Endothelial cell of umbilical vein (primary cell): ENCODE measurements at regions not wholly inside any gene's neighbourhood (a gene's known extent, or its start where the extent isn't known, plus 50 kb on each side); places are given as distances from the start of the nearest gene placed in this dataset.

ENCODE experiments used
- BruUV-seq: library from RNA; stranded (reverse); fragments of 400-500 nt; replicated peaks from 2 replicates; lab custom pipeline; 2021; lab: Mats Ljungman, UMichigan
- CTCF ChIA-PET: fragments of 300-600, 350-600 bp; sonication (Branson Sonifier 250); formaldehyde crosslinking; loops from one replicate; lab custom pipeline; 2021; ENCODE audit warnings: antibody characterized with exemption, inconsistent platforms; lab: Charles Lee
- POLR2A ChIA-PET: fragments of 300-600, 350-600 bp; sonication (Branson Sonifier 250); formaldehyde crosslinking; loops from one replicate; lab custom pipeline; 2021; ENCODE audit warnings: antibody characterized with exemption, inconsistent platforms; lab: Charles Lee
- DNase-seq: peaks from one replicate; pipeline ENCODE4 v3.0.0-alpha.2; 2011; ENCODE audit warnings: low read depth, low spot score
- FAIRE-seq: peaks from 2 replicates; lab custom pipeline; 2011; peaks lifted over from hg19 to GRCh38; lab: Jason Lieb, UNC
- H2AFZ ChIP-seq: 2 replicates; pipeline ENCODE4 v1.6.0; 2012; ENCODE audit warnings: low read depth, low read length, control low read depth, inconsistent platforms
- H3K27ac ChIP-seq: 2 replicates; pipeline ENCODE4 v1.5.1; 2011; ENCODE audit warnings: low read depth, mild to moderate bottlenecking, control low read depth, low read length, moderate library complexity; ENCODE audit not compliant: insufficient read depth
- H3K27me3 ChIP-seq, 2 experiments: 2 replicates each; pipeline versions ENCODE4 v1.6.0 to v1.6.1; 2011; ENCODE audit warnings: low read length in 2 of 2, mixed read lengths in 1 of 2; ENCODE audit not compliant: control insufficient read depth in 2 of 2, insufficient read depth in 2 of 2
- H3K36me3 ChIP-seq, 2 experiments: 2 replicates in 1 of 2; 3 replicates in 1 of 2; pipeline ENCODE4 v1.5.1; 2011; ENCODE audit warnings: low read length in 2 of 2, mild to moderate bottlenecking in 1 of 2, moderate library complexity in 1 of 2; ENCODE audit not compliant: control insufficient read depth in 2 of 2, insufficient read depth in 2 of 2; ENCODE audit errors: extremely low read depth in 1 of 2
- H3K4me1 ChIP-seq: 3 replicates; pipeline ENCODE4 v1.5.1; 2011; ENCODE audit warnings: mild to moderate bottlenecking, low read length; ENCODE audit not compliant: control insufficient read depth, insufficient read depth; ENCODE audit errors: extremely low read depth
- H3K4me2 ChIP-seq: 2 replicates; pipeline ENCODE4 v1.6.1; 2011; ENCODE audit warnings: low read length, control low read depth, mixed read lengths; ENCODE audit not compliant: insufficient read depth
- H3K4me3 ChIP-seq, 3 experiments: fragments of 200-600 bp in 1 of 3; sonication (generic), shearing (Covaris generic) in 1 of 3; replicated peaks in 1 of 3; 2 replicates each; pipeline ENCODE4 v1.5.1; 2011 to 2016; ENCODE audit warnings: control low read depth in 3 of 3, low read length in 3 of 3, mild to moderate bottlenecking in 2 of 3, inconsistent platforms in 1 of 3, low read depth in 1 of 3, moderate library complexity in 1 of 3; ENCODE audit not compliant: insufficient read depth in 1 of 3
- H3K79me2 ChIP-seq: 2 replicates; pipeline ENCODE4 v1.6.0; 2012; ENCODE audit warnings: low read length, inconsistent platforms; ENCODE audit not compliant: control insufficient read depth, insufficient read depth
- H3K9ac ChIP-seq: replicated peaks from 2 replicates; pipeline ENCODE3; 2011; ENCODE audit warnings: low read length, control low read depth; ENCODE audit not compliant: insufficient read depth; ENCODE audit errors: extremely low read depth
- H3K9me1 ChIP-seq: replicated peaks from 3 replicates; pipeline ENCODE4 v1.6.0; 2011; ENCODE audit warnings: mild to moderate bottlenecking, low read length; ENCODE audit not compliant: control insufficient read depth, insufficient read depth; ENCODE audit errors: extremely low read depth
- H3K9me3 ChIP-seq: replicated peaks from 2 replicates; pipeline ENCODE4 v1.5.1; 2012; ENCODE audit warnings: low read length, inconsistent platforms; ENCODE audit not compliant: control insufficient read depth, insufficient read depth
- H4K20me1 ChIP-seq: replicated peaks from 2 replicates; pipeline ENCODE3; 2011; ENCODE audit warnings: mild to moderate bottlenecking, low read length; ENCODE audit not compliant: control insufficient read depth, insufficient read depth; ENCODE audit errors: extremely low read depth
- EZH2 ChIP-seq: IDR thresholded peaks from 2 replicates; pipeline ENCODE4 v1.6.1; 2012; ENCODE audit warnings: borderline replicate concordance, low read depth, mild to moderate bottlenecking, moderate library complexity, low read length, inconsistent platforms; ENCODE audit not compliant: severe bottlenecking
- FOS ChIP-seq: IDR thresholded peaks from 2 replicates; pipeline ENCODE4 v1.6.1; 2011; ENCODE audit warnings: mild to moderate bottlenecking, low read length, moderate library complexity, borderline replicate concordance; ENCODE audit not compliant: insufficient read depth
- GATA2 ChIP-seq: IDR thresholded peaks from 2 replicates; pipeline ENCODE4 v1.7.0; 2011; ENCODE audit warnings: low read depth, mild to moderate bottlenecking, moderate library complexity, mixed read lengths, low read length; ENCODE audit not compliant: insufficient read length, insufficient read depth
- JUN ChIP-seq: IDR thresholded peaks from 2 replicates; pipeline ENCODE4 v1.6.1; 2011; ENCODE audit warnings: borderline replicate concordance, low read depth; ENCODE audit not compliant: insufficient read length, insufficient read depth
- MYC ChIP-seq: IDR thresholded peaks from one replicate; pipeline ENCODE4 v1.6.1; 2011; ENCODE audit warnings: mild to moderate bottlenecking, low read depth, low read length
- POLR2A ChIP-seq: IDR thresholded peaks from 2 replicates; pipeline ENCODE4 v1.6.1; 2012; ENCODE audit warnings: low read depth, mild to moderate bottlenecking, control low read depth, low read length
- POLR2AphosphoS5 ChIP-seq: IDR thresholded peaks from 2 replicates; pipeline ENCODE4 v1.6.1; 2012; ENCODE audit warnings: low read depth, mild to moderate bottlenecking, control low read depth, low read length, moderate library complexity; ENCODE audit not compliant: insufficient read depth
- dilution Hi-C: fragments of 300-500 bp; cut with MboI; formaldehyde crosslinking; loops from one replicate; pipeline ENCODE4 v1.15.0; 2019; ENCODE audit warnings: low sequenced_read_pairs; ENCODE audit not compliant: extremely low pct_ligation_motif_present
- intact Hi-C: fragments of 100-400 bp; cut with micrococcal nuclease; formaldehyde crosslinking; loops from one replicate; pipeline ENCODE4 v1.10.0; 2022
- TF ChIP-seq, protein P1 (sequence below): IDR thresholded peaks from 2 replicates; pipeline ENCODE4 v1.6.1; 2011; ENCODE audit not compliant: insufficient read depth, insufficient read length
- TF ChIP-seq, protein P2 (sequence below), 2 donors: IDR thresholded peaks; 1 replicate in 1 of 2; 2 replicates in 1 of 2; pipeline ENCODE4 v1.5.1; 2011; ENCODE audit warnings: low read length in 2 of 2, mild to moderate bottlenecking in 2 of 2, moderate library complexity in 2 of 2, control low read depth in 1 of 2, inconsistent platforms in 1 of 2, low read depth in 1 of 2; ENCODE audit not compliant: insufficient read depth in 1 of 2; ENCODE audit errors: extremely low read depth in 1 of 2

DNA sequence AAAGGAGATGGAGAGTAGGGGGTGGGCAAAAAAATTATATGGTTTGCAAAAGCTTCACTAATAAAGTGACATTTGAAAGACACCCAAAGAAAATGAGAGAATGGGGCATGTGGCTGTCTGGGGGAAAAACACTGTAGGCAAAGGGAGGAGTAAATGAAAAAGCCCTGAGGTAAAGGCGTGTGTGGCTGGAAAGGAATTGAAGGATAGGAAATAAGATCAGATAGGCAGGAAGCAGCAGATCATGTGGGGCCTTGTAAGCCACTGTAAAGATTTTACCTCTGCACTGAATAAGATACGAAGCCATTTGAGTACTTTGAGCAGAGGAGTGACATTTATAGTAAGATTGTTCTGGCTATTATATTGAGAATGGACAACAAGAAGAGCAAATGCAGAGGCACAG, 49.8 kb upstream of the FDX1 start:
- no peaks in the 10 kb centered on the region for H3K79me2 ChIP-seq
- H3K9ac ChIP-seq: no peak overlapping the region
- CTCF ChIA-PET: interaction anchor here (1.3 kb wide), 1 partner anchor 53 kb away, joined by 3 read pairs; no protein-coding TSS in a partner anchor
- H3K4me1 ChIP-seq: peaks cover 11% of the 10 kb centered on the region
- no peak overlapping the region for H3K4me3 ChIP-seq
- no peak overlapping the region for H2AFZ ChIP-seq
- no peaks in the 10 kb centered on the region for H3K9me3 ChIP-seq
- no peaks in the 10 kb centered on the region for H3K9me1 ChIP-seq
- BruUV-seq: no TSS peak
- FAIRE-seq (no peak), DNase-seq (no peak)
- no peak overlapping the region for H3K4me2 ChIP-seq
- H4K20me1 ChIP-seq: no peaks in the 10 kb centered on the region
- dilution Hi-C loops: no loop called here
- no peaks in the 10 kb centered on the region for H3K27me3 ChIP-seq
- H3K27ac ChIP-seq: no peak overlapping the region
- TF ChIP-seq FOS: no peak
- TF ChIP-seq, protein P1, sequence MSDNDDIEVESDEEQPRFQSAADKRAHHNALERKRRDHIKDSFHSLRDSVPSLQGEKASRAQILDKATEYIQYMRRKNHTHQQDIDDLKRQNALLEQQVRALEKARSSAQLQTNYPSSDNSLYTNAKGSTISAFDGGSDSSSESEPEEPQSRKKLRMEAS: no peak
- TF ChIP-seq GATA2: no peak
- TF ChIP-seq JUN: no peak
- TF ChIP-seq, protein P2, sequence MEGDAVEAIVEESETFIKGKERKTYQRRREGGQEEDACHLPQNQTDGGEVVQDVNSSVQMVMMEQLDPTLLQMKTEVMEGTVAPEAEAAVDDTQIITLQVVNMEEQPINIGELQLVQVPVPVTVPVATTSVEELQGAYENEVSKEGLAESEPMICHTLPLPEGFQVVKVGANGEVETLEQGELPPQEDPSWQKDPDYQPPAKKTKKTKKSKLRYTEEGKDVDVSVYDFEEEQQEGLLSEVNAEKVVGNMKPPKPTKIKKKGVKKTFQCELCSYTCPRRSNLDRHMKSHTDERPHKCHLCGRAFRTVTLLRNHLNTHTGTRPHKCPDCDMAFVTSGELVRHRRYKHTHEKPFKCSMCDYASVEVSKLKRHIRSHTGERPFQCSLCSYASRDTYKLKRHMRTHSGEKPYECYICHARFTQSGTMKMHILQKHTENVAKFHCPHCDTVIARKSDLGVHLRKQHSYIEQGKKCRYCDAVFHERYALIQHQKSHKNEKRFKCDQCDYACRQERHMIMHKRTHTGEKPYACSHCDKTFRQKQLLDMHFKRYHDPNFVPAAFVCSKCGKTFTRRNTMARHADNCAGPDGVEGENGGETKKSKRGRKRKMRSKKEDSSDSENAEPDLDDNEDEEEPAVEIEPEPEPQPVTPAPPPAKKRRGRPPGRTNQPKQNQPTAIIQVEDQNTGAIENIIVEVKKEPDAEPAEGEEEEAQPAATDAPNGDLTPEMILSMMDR (IDR thresholded peaks at IDR 0.05; ENCODE audit: extremely low read depth in 1 of 2, insufficient read depth in 1 of 2, low read depth in 1 of 2, low read length in 2 of 2): no peak
- TF ChIP-seq MYC: no peak
- TF ChIP-seq POLR2A: no peak
- no peak for TF ChIP-seq EZH2
- TF ChIP-seq POLR2AphosphoS5: no peak
- intact Hi-C loops: loop anchor here (1.0 to 5.0 kb wide), 2 partner anchors 288 to 524 kb away; partner anchors contain the start of gene ZC3H12C
- no peaks in the 10 kb centered on the region for H3K36me3 ChIP-seq
- POLR2A ChIA-PET: no interaction called here
